Pancreas (tissue), 10 donors: ENCODE measurements at regions not wholly inside any gene's neighbourhood (a gene's known extent, or its start where the extent isn't known, plus 50 kb on each side); places are given as distances from the start of the nearest gene placed in this dataset.
A peak's percentile ranks its signal among the peaks of the same experiment; 100 is the strongest.

Experiments used
- ATAC-seq, 4 donors: fragments of 200-7000 bp; cut with Tn5 transposase; one replicate each; pipeline versions ENCODE4 v1.8.0 to v1.9.1; 2020; ENCODE audit warnings: mild to moderate bottlenecking in 4 of 4, moderate library complexity in 4 of 4
- DNase-seq, 6 donors: peaks; one replicate each; pipeline ENCODE4 v3.0.0-alpha.2; 2020
- FAIRE-seq: peaks from 2 replicates; lab custom pipeline; 2012; peaks lifted over from hg19 to GRCh38; lab: Jason Lieb, UNC
- H3K27ac ChIP-seq, 4 donors: fragments of 200-600 bp; sonication (generic); 1 replicate in 3 of 4; 2 replicates in 1 of 4; pipeline versions ENCODE4 v1.5.0 to v1.8.0; 2020
- H3K27me3 ChIP-seq, 4 donors: fragments of 200-600 bp; one replicate each; pipeline ENCODE4 v1.8.0; 2021
- H3K36me3 ChIP-seq, 3 donors: fragments of 200-600 bp; sonication (generic) in 1 of 3; one replicate each; pipeline versions ENCODE4 v1.5.0 to v1.8.0; 2020 to 2021
- H3K4me1 ChIP-seq, 3 donors: fragments of 200-600 bp; one replicate each; pipeline ENCODE4 v1.8.0; 2021
- H3K4me3 ChIP-seq, 4 donors: fragments of 200-600 bp; sonication (generic) in 2 of 4; one replicate each; pipeline versions ENCODE4 v1.5.0 to v1.8.0; 2020 to 2021
- H3K9me3 ChIP-seq, 4 donors: fragments of 200-600 bp; one replicate each; pipeline ENCODE4 v1.8.0; 2021
- WGBS, 2 donors: extraction: QIAGEN DNeasy Blood & Tissue Kit; methylation state at CpG; one replicate each; pipeline ENCODE4 v1.1.7; 2013; 5-methylcytosine and 5-hydroxymethylcytosine counted together
- intact Hi-C, 3 donors: fragments of 100-400 bp; cut with DNase I; formaldehyde crosslinking; loops; one replicate each; pipeline versions ENCODE4 v1.11.1 to v1.14.2; 2022
- TF ChIP-seq, protein P1 (sequence below), 4 donors: fragments of 200-600 bp; sonication (generic) in 3 of 4; IDR thresholded peaks; one replicate each; pipeline versions ENCODE4 v1.5.0 to v1.8.0; 2021; ENCODE audit warnings: antibody characterized with exemption in 4 of 4
- donor health status: healthy with polysubstance abuse.
- donor health status: DM: no; HTN: no; CAD: no; lungs with moderate emphysema.
- donor health status: DM: no; HTN: no; CAD: no.
- donor health status: control.
- donor health status: control.
- donor health status: Bipolar disorder and iron deficiency.
- donor health status: DM: yes; HTN: yes; CAD: no.
- donor health status: DM: no; HTN: no; CAD: no.
- donor health status: DM: no; HTN: no; CAD: no.
- donor health status: DM: yes; HTN: yes; CAD: no.

DNA sequence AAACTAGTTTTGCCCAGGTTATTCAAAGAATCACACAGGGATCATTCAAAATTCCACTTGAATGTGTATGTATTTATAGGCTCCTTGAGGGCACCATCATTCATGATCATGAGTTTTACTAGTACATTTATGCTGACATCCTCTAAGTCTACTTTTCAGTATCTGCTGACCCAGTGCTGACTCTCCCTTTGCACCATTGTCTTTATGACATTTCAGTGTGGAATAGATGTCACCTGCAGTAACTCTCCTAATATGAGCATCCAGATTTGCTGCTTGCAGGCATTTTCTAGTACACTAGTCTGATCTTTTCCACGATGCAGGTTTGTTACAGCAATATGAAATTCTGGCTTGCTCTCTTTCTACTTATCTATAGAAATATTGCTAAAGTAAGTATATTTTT is 1603.5 kb downstream of the SI start:
- DNase-seq, result no peak
- H3K36me3 ChIP-seq, result no peaks in the 10 kb centered on the region
- intact Hi-C loops, result no loop called here
- no peak for FAIRE-seq
- WGBS, 2 donors, result 23 to 68% methylated on average over 1 of the region's 1 CpG
- ATAC-seq, result no peak
- no peaks in the 10 kb centered on the region for H3K4me1 ChIP-seq
- TF ChIP-seq, protein P1, sequence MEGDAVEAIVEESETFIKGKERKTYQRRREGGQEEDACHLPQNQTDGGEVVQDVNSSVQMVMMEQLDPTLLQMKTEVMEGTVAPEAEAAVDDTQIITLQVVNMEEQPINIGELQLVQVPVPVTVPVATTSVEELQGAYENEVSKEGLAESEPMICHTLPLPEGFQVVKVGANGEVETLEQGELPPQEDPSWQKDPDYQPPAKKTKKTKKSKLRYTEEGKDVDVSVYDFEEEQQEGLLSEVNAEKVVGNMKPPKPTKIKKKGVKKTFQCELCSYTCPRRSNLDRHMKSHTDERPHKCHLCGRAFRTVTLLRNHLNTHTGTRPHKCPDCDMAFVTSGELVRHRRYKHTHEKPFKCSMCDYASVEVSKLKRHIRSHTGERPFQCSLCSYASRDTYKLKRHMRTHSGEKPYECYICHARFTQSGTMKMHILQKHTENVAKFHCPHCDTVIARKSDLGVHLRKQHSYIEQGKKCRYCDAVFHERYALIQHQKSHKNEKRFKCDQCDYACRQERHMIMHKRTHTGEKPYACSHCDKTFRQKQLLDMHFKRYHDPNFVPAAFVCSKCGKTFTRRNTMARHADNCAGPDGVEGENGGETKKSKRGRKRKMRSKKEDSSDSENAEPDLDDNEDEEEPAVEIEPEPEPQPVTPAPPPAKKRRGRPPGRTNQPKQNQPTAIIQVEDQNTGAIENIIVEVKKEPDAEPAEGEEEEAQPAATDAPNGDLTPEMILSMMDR (IDR thresholded peaks at IDR 0.05), result no peak
- H3K27me3 ChIP-seq, result no peaks in the 10 kb centered on the region
- H3K9me3 ChIP-seq, result no peaks in the 10 kb centered on the region
- H3K4me3 ChIP-seq, result no peak overlapping the region
- H3K27ac ChIP-seq, result no peak overlapping the region

DNA sequence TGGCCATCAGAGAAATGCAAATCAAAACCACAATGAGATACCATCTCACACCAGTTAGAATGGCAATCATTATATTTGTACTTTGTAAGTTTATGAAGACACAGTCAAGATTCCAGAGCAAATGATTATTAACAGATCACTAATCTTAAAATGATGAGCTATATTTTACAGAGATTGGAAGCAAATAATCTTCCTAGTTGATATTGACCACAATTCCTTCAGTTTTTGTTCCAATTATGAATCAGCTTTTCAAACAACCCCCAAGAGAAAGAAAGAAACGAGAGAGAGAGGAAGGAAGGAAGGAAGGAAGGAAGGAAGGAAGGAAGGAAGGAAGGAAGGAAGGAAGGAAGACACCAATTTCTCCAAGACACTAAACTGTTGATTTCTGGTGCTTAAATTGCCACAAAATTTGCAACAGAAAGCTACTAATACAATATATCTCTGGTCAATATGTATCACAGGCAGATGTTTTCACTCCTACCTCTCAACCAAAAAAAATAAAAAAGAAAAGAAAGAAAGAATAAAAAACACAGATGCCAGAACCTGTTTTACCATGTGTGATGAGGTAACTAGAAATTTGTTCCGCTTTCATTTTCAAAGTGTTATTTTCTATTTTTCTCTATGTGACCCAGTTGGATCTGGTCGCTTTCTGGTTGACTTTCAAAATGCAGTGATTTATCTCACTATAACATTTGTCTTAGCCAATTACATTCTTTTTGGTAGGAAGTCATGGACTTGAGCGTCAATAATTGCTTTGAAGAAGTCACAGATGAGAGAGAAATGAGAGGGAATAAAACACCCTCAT is 1609.6 kb downstream of the SI start:
- WGBS, 2 donors, result 49 to 68% methylated on average over 4 of the region's 4 CpGs
- ATAC-seq (no peak), FAIRE-seq (no peak), DNase-seq (no peak)
- intact Hi-C loops, result no loop called here
- H3K27ac ChIP-seq, result no peak overlapping the region
- H3K27me3 ChIP-seq, result no peaks in the 10 kb centered on the region
- no peaks in the 10 kb centered on the region for H3K9me3 ChIP-seq
- no peaks in the 10 kb centered on the region for H3K4me1 ChIP-seq
- H3K36me3 ChIP-seq, result no peaks in the 10 kb centered on the region
- TF ChIP-seq, protein P1 (IDR thresholded peaks at IDR 0.05), result no peak
- no peak overlapping the region for H3K4me3 ChIP-seq

DNA sequence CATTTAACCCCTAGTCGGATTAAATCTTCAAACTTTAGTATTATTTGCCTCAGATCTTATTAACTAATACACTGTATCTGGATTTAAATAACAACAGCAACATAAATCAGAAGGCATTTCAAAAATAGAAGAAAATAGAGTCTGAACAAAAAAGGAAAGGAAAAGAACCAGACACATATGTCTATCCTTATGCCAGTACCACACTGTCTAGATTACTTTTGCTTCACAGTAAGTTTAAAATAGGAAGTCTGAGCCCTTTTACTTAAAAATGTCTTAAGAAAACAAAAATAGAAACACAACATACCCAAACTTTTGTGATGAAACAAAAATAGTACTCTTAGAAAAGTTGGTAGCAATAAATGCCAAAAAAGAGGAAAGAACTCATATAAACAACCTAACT is 1615.8 kb downstream of the SI start:
- Histone ChIP-seq H3K27me3 (no peaks in the 10 kb centered on the region), H3K36me3 (no peaks in the 10 kb centered on the region), H3K9me3 (no peaks in the 10 kb centered on the region), H3K27ac (no peak overlapping the region), H3K4me3 (no peak overlapping the region), H3K4me1 (no peaks in the 10 kb centered on the region)
- intact Hi-C loops, result no loop called here
- DNase-seq (no peak), FAIRE-seq (no peak), ATAC-seq (no peak)
- TF ChIP-seq, protein P1 (IDR thresholded peaks at IDR 0.05), result no peak
- 24 to 42% methylated on average over 1 of the region's 1 CpG for WGBS, 2 donors

DNA sequence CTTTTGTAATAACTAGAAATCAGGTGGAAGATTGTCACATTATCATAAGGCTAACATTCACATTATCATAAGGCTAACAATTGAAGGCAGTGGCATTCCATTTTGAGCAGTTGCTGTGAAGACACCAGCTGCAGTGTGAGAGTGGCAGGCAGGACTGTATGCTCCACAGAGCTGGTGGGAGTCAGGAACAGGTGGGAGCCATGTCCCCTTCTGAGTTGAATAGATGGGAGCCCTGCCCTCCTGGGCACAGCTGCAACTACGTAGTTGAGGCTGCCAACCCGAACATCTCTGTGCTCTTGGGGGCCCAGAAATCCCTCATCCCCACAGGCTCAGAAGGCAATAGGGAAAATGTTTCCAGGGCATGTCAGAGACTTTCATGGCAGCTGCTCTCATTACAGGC is 1627.6 kb downstream of the SI start:
- ATAC-seq, result no peak
- no peak for FAIRE-seq

More for the DNA sequence above, 1627.6 kb downstream of the SI start:
- intact Hi-C loops, result no loop called here
- no peak overlapping the region for H3K27ac ChIP-seq
- no peaks in the 10 kb centered on the region for H3K4me1 ChIP-seq
- 51 to 57% methylated on average over 2 of the region's 2 CpGs for WGBS, 2 donors
- H3K4me3 ChIP-seq, result no peak overlapping the region
- H3K36me3 ChIP-seq, result no peaks in the 10 kb centered on the region
- TF ChIP-seq, protein P1 (IDR thresholded peaks at IDR 0.05), result no peak
- H3K27me3 ChIP-seq, result no peaks in the 10 kb centered on the region
- peak in 1 of 6 donors; percentile 25 for DNase-seq
- peaks cover 0 to 1% (median 0%) of the 10 kb centered on the region in 4 donors for H3K9me3 ChIP-seq
